GM20000 (cell line): ENCODE measurements at regions not wholly inside any gene's neighbourhood (a gene's known extent, or its start where the extent isn't known, plus 50 kb on each side); places are given as distances from the start of the nearest gene placed in this dataset.

Source experiments
- DNase-seq: peaks from one replicate; pipeline ENCODE4 v3.0.0; 2012; ENCODE audit warnings: low spot score
- TF ChIP-seq, protein P1 (sequence below): IDR thresholded peaks from 2 replicates; pipeline ENCODE4 v1.5.1; 2012; ENCODE audit warnings: mild to moderate bottlenecking, control low read depth; ENCODE audit errors: extremely low read depth, missing control alignments

DNA sequence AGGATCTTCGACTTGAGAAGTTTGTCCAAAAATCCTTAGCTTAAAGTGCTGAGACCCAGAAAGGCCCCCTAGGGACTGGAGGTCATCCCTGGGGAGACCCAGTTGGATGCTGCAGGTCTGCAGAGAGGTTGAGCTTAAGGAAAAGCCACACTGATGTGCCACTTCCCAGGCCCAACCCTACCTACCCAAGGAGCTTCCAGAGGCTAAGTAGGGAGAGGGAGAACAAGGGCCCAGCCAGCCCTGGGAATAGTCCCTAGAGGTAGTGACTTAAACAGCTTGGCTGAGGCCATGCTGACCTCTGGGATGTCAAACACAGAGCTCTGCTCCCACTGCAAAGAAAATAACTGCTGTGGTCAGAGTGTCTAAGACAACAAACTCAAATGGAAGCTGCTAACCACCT is 693.7 kb downstream of the MATN1 start:
- TF ChIP-seq, protein P1, sequence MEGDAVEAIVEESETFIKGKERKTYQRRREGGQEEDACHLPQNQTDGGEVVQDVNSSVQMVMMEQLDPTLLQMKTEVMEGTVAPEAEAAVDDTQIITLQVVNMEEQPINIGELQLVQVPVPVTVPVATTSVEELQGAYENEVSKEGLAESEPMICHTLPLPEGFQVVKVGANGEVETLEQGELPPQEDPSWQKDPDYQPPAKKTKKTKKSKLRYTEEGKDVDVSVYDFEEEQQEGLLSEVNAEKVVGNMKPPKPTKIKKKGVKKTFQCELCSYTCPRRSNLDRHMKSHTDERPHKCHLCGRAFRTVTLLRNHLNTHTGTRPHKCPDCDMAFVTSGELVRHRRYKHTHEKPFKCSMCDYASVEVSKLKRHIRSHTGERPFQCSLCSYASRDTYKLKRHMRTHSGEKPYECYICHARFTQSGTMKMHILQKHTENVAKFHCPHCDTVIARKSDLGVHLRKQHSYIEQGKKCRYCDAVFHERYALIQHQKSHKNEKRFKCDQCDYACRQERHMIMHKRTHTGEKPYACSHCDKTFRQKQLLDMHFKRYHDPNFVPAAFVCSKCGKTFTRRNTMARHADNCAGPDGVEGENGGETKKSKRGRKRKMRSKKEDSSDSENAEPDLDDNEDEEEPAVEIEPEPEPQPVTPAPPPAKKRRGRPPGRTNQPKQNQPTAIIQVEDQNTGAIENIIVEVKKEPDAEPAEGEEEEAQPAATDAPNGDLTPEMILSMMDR = no peak

DNA sequence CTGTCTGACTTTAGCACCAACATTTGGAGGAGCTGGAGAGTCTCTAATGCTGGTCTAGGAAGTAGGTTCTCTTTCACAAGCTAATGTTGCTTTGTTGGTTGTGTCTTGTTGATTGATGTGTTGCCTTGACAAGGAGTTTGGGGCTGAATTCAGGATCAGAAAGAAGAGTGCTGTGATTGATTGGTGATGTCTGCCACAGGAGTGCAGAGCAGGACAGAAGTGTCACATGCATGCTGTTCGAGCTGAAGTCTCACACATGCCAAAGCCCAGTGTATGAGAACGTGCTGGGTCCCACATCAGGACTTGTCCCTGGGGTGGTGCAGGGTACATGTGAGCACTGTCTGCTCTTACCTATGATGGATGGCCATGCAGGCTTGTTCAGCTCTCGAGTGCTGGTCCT is 694.4 kb downstream of the MATN1 start:
- TF ChIP-seq, protein P1 = no peak
- no peak for DNase-seq

More for the DNA sequence above, 693.7 kb downstream of the MATN1 start:
- no peak for DNase-seq

GRCh38 chr1:30028283-30028682 is 695.1 kb downstream of the MATN1 start:
- TF ChIP-seq, protein P1 = no peak
- no peak for DNase-seq

DNA sequence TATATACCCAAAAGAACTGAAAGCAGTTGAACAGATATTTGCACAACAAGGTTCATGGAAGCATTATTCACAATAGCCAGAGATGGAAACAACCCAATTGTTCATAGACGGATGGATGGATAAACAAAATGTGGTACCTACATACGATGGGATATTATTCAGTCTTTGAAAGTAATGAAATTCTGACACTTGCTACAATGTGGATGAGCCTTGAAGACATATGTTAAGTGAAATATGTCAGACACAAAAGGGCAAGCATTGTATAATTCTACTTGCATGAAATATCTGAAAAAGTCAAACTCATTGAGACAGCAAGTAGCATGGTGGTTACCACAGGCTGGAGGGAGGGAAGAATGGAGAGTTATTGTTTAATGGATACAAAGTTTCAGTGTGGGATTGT is 696.1 kb downstream of the MATN1 start:
- DNase-seq = no peak
- TF ChIP-seq, protein P1 = no peak

- TF ChIP-seq, protein P1 = no peak
- no peak for DNase-seq
Measured at GRCh38 chr1:30024411-30025195, 698.8 kb downstream of the MATN1 start.

DNA sequence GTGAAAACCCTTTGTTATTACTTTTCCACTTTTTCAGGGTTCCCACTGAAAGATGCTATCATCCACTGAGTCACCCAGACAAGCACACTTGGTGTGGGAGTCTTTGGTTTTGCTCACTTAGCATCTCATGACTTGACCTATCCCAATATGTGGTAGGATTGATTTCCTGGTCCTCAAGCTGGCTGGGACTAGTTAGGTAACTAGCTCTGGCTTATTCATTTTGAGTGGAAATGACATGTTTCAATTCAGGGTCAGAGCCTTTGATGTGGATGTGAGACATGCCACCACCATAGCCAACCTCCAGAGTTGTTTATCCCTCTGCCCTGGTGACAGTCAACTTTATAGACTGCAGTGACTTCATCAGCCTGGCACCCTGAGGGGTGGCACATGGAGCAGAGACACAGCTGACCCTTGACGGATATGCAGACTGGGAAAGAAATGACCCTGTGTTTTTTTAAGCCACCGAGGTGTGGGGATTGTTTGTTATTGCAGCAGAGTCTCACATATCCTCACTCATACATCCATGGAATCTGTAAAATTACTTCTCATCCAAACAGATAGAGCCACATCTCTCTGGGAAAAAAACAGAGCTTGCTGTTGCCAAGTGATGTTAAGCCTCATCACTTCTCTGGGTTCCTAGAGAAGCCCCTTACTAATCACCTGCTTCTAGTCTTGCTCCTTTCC is 699.9 kb downstream of the MATN1 start:
- TF ChIP-seq, protein P1 = no peak
- no peak for DNase-seq

DNA sequence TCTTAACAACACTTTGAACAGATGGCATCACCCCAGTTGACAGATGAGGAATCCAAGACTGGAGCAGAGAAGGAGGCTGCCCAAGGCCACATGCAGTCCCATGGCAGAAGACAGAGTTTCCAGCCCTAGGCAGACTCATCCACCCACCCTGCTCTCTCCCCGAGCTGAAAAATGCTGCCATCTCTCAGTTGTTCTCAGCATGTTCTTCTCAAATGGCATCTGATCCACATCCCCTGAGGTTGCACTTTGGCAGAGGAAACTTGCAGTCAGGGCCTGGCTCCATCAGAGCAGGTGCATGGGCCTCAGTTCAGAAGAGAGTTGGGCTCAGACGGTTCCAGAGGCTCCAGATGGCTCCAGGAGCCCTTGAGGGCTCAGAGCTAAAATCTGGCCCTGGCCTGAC is 709.4 kb downstream of the MATN1 start:
- TF ChIP-seq, protein P1 = no peak
- no peak for DNase-seq
